Transverse colon (tissue), 4 donors: ENCODE measurements at regions not wholly inside any gene's neighbourhood (a gene's known extent, or its start where the extent isn't known, plus 50 kb on each side); places are given as distances from the start of the nearest gene placed in this dataset.

Source experiments
- DNase-seq: peaks from one replicate; pipeline ENCODE4 v3.0.0-alpha.2; 2019
- H3K27ac ChIP-seq, 4 donors: fragments of 200-600 bp; sonication (generic); 2 replicates each; pipeline ENCODE4 v1.5.1; 2016 to 2018; ENCODE audit warnings: inconsistent platforms in 4 of 4
- H3K27me3 ChIP-seq: fragments of 200-600 bp; sonication (generic); 2 replicates; pipeline ENCODE4 v1.5.1; 2017; ENCODE audit warnings: inconsistent platforms
- H3K36me3 ChIP-seq, 4 donors: fragments of 200-600 bp; sonication (generic); 2 replicates each; pipeline ENCODE4 v1.5.1; 2017 to 2019; ENCODE audit warnings: inconsistent platforms in 4 of 4
- H3K4me1 ChIP-seq, 4 donors: fragments of 200-600 bp; sonication (generic); 2 replicates each; pipeline ENCODE4 v1.5.1; 2017 to 2020; ENCODE audit warnings: inconsistent platforms in 4 of 4
- H3K4me3 ChIP-seq, 4 donors: fragments of 200-600 bp; sonication (generic); 1 replicate in 1 of 4; 2 replicates in 3 of 4; pipeline versions ENCODE4 v1.5.1 to v1.6.1; 2017 to 2019; ENCODE audit warnings: inconsistent platforms in 4 of 4
- H3K9me3 ChIP-seq, 2 donors: fragments of 200-600 bp; sonication (generic); 2 replicates each; pipeline ENCODE4 v1.5.1; 2017 to 2019; ENCODE audit warnings: inconsistent platforms in 2 of 2
- CTCF ChIP-seq, 5 experiments: fragments of 200-600 bp in 3 of 5; fragments of 450-650 bp in 2 of 5; sonication (generic) in 3 of 5; IDR thresholded peaks; 1 replicate in 2 of 5; 2 replicates in 3 of 5; pipeline ENCODE4 v1.5.1; 2016 to 2017; ENCODE audit warnings: antibody characterized with exemption in 5 of 5, inconsistent platforms in 3 of 5, mild to moderate bottlenecking in 2 of 5, moderate library complexity in 1 of 5
- EP300 ChIP-seq: sonication (generic); formaldehyde crosslinking; IDR thresholded peaks from one replicate; pipeline ENCODE4 v1.6.1; 2017; ENCODE audit warnings: antibody characterized with exemption, low read depth
- POLR2A ChIP-seq: fragments of 450-650 bp; IDR thresholded peaks from one replicate; pipeline ENCODE4 v1.6.1; 2016; ENCODE audit warnings: antibody characterized with exemption, mild to moderate bottlenecking, moderate library complexity
- POLR2AphosphoS5 ChIP-seq, 3 donors: sonication (generic); formaldehyde crosslinking; IDR thresholded peaks; one replicate each; pipeline ENCODE4 v1.6.1; 2016; ENCODE audit warnings: antibody characterized with exemption in 3 of 3
- WGBS, 2 donors: methylation state at CpG; one replicate each; pipeline ENCODE4 v1.1.5; 2018; ENCODE audit warnings: low coverage in 1 of 2; 5-methylcytosine and 5-hydroxymethylcytosine counted together
- in situ Hi-C, 4 donors: fragments of 200-750 bp; cut with MboI; loops; one replicate each; pipeline versions ENCODE4 v1.15.0 to v1.15.1; 2017; ENCODE audit warnings: low sequenced_read_pairs in 3 of 4, low pct_ligation_motif_present in 1 of 4, low pct_unique_long_range_greater_than_20kb in 1 of 4
- intact Hi-C: fragments of 100-400 bp; cut with DNase I; formaldehyde crosslinking; loops from one replicate; pipeline ENCODE4 v1.15.1; 2023; ENCODE audit warnings: low total_unique reads

DNA sequence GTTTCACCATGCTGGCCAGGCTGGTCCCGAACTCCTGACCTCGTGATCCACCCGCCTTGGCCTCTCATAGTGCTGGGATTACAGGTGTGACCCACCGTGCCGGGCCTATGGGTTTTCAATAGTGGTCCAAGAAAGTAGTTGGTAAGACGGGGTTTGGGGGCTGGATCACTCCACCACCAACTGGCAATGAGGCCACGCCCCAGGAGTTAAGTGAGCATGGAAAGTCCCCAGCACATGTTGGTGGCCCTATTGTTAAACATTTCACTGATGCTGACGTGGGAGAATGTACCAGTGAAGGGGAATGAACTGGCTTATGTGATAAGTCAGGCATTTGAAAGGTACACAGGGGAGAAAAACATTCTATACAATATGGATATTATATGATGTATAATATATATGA is 80.4 kb downstream of the CHRD start:
- Histone ChIP-seq H3K4me3 (no peak overlapping the region), H3K36me3 (no peaks in the 10 kb centered on the region), H3K27ac (no peak overlapping the region), H3K4me1 (no peaks in the 10 kb centered on the region), H3K27me3 (no peaks in the 10 kb centered on the region), H3K9me3 (no peaks in the 10 kb centered on the region)
- intact Hi-C loops (no loop called here), in situ Hi-C loops (no loop called here)
- no peak for DNase-seq
- WGBS, 2 donors: 17 to 73% methylated on average over 1 to 8 of the region's 8 CpGs
- TF ChIP-seq POLR2A (no peak), POLR2AphosphoS5 (IDR thresholded peaks at IDR 0.05) (no peak), CTCF (IDR thresholded peaks at IDR 0.05) (no peak), EP300 (no peak)

DNA sequence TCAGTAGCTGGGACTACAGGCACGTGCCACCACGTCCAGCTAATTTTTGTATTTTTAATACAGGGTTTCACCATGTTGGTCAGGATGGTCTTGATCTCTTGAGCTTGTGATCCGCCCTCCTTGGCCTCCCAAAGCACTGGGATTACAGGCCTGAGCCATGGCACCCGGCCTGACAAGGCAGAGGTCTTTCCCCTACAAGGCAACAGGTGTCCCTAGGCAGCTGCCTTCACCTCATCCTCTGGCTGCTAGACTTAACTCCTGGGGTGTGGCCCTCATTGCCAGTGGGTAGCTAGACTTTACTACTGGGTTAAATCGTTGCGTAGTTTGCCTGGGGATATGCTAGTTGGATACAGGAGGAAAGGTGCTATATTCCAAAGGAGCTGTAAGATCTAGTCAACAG is 81.4 kb downstream of the CHRD start:
- Histone ChIP-seq H3K9me3 (no peaks in the 10 kb centered on the region), H3K27me3 (no peaks in the 10 kb centered on the region), H3K36me3 (no peaks in the 10 kb centered on the region), H3K4me3 (no peak overlapping the region), H3K4me1 (peaks cover 0 to under 1% (median 0%) of the 10 kb centered on the region in 4 donors), H3K27ac (no peak overlapping the region)
- DNase-seq: no peak
- in situ Hi-C loops: no loop called here
- 72 to 75% methylated on average over 2 to 6 of the region's 6 CpGs for WGBS, 2 donors
- no peak for TF ChIP-seq CTCF (IDR thresholded peaks at IDR 0.05)
- TF ChIP-seq POLR2A: no peak
- TF ChIP-seq EP300: no peak
- no peak for TF ChIP-seq POLR2AphosphoS5 (IDR thresholded peaks at IDR 0.05)
- intact Hi-C loops: no loop called here

DNA sequence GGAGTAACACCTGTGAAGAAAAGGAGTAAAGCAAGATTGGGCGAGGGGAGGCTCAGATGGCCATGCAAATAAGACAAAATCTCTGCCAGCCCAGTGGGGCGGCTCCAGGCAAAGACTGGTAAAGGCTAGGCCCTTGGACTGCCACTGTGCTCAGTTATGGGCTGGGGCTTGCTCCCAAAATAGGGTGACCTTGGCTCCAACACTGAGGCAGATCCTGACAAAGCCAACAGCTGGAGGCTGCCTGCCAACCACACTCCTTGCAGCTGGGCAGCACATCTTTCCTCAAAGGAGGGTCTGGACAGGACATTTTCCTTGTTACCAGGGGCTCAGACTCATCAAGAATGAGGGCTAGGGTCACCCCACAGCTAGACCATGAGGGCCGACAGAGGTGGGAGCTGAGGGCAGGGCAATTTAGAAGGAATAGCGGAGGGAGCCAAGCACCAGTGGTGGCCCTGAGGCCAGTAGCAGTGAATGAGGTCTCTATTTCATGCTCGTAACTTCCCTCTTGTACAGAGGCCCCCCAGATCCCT is 86.1 kb downstream of the CHRD start:
- Histone ChIP-seq H3K4me3 (no peak overlapping the region), H3K27ac (no peak overlapping the region), H3K36me3 (no peaks in the 10 kb centered on the region), H3K4me1 (peaks cover 0 to 8% (median 5%) of the 10 kb centered on the region in 4 donors), H3K27me3 (no peaks in the 10 kb centered on the region), H3K9me3 (no peaks in the 10 kb centered on the region)
- DNase-seq: no peak
- WGBS, 2 donors: 91% methylated on average over 5 of the region's 5 CpGs; no CpG with 5 or more reads in 1 of the 2 donors
- TF ChIP-seq EP300 (no peak), POLR2AphosphoS5 (IDR thresholded peaks at IDR 0.05) (no peak)
- in situ Hi-C loops: no loop called here
- intact Hi-C loops: no loop called here

- Histone ChIP-seq H3K4me1 (peaks cover 0 to 8% (median 5%) of the 10 kb centered on the region in 4 donors), H3K27ac (no peak overlapping the region), H3K36me3 (no peaks in the 10 kb centered on the region), H3K9me3 (no peaks in the 10 kb centered on the region), H3K4me3 (no peak overlapping the region), H3K27me3 (no peaks in the 10 kb centered on the region)
- peak; percentile 21 for DNase-seq
- in situ Hi-C loops (no loop called here), intact Hi-C loops (no loop called here)
- TF ChIP-seq POLR2A: no peak
- no peak for TF ChIP-seq EP300
- TF ChIP-seq POLR2AphosphoS5 (IDR thresholded peaks at IDR 0.05): no peak
- TF ChIP-seq CTCF (IDR thresholded peaks at IDR 0.05): no peak
- WGBS, 2 donors: 23 to 27% methylated on average over 2 to 10 of the region's 12 CpGs
These were observed 86.6 kb downstream of the CHRD start for GRCh38 chr3:184466413-184466960.

DNA sequence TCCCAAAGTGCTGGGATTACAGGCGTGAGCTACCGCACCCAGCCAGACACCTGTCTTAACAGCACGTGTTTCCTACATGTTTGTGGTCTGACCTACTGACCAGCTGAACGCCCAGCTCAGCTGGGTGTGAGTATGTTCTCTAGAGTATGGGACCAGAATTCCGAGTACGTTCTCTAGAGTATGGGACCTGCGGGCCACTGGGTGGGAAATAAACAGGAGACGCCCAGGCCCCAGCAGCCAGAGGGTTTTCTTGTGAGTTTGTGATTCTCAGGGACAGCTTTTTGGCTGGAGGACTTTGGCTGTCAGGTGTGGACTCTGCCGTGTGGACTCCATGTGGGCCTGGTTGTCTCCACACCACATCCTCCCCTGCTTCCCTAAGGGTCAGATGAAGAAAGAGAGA is 87.3 kb downstream of the CHRD start:
- no peak for DNase-seq
- intact Hi-C loops: no loop called here
- Histone ChIP-seq H3K4me1 (peaks cover 0 to 8% (median 5%) of the 10 kb centered on the region in 4 donors), H3K4me3 (no peak overlapping the region), H3K36me3 (no peaks in the 10 kb centered on the region), H3K9me3 (no peaks in the 10 kb centered on the region), H3K27me3 (no peaks in the 10 kb centered on the region), H3K27ac (no peak overlapping the region)
- WGBS, 2 donors: 76% methylated on average over 9 of the region's 9 CpGs; no CpG with 5 or more reads in 1 of the 2 donors
- in situ Hi-C loops: no loop called here
- TF ChIP-seq POLR2AphosphoS5 (IDR thresholded peaks at IDR 0.05) (no peak), POLR2A (no peak), EP300 (no peak), CTCF (IDR thresholded peaks at IDR 0.05) (no peak)
